ENCODE measurements at regions not wholly inside any gene's neighbourhood (a gene's known extent, or its start where the extent isn't known, plus 50 kb on each side); places are given as distances from the start of the nearest gene placed in this dataset.
"Not testable (repeated sequence)": the region's sequence is repeated elsewhere in the genome, so short reads cannot be mapped to it uniquely, and the experiment has no call there.

DNA sequence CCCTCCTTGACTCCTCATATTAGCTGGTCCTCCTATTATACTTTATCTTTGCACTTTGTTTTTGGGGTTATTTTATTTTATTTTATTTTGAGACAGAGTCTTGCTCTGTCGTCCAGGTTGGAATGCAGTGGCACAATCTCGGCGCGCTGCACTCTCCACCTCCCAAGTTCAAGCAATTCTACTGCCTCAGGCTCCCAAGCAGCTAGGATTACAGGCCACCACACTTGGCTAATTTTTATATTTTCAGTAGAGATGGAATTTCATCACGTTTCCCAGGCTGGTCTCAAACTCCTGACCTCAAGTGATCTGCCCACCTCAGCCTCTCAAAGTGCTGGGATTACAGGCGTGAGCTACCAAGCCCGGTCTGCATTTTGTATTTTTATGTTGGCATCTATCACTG is 126.7 kb downstream of the FOXB1 start:
- FAIRE-seq (no peak), DNase-seq (ENCODE audit: insufficient read length, low spot score) (no peak)

DNA sequence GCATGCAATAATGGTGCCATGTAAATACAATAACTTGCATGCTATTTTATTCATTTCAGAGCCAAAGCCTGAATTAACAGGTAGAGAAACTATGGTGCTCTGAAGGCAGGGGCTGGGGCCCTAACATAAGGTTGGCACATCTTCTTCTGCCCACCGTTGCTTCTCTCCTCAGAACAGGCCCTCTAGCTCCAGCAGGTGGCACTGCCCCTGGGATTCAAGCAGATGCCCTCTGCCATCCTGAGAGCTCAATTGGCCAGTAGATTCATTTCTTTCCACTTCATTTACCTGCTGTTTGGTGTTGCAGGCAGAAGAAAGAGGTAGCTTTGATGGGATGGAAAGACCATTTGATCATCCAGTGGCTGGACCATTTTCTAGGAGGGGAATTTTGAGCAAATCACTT is 130.5 kb downstream of the FOXB1 start:
- FAIRE-seq (no peak), DNase-seq (ENCODE audit: insufficient read length, low spot score) (no peak)

DNA sequence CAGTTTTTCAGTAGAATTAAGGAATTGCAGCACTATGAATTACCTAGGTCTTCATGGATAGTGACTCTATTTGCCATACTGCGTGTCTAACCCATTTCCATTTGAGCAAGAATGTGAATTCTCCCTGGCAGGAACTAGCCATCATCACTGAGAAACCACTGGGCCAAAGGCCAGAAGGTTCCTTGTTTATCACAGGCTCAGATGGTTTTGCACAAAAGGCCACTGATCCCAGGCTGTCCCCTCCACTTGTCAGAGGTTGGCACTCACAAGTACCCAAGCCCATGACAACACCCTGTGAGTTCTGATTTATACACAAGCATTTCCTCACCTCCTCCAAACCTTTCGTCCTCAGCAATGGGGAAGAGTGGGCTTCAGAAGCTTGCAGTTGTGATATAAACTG is 131.8 kb downstream of the FOXB1 start:
- FAIRE-seq = no peak
- no peak for DNase-seq (ENCODE audit: insufficient read length, low spot score)

DNA sequence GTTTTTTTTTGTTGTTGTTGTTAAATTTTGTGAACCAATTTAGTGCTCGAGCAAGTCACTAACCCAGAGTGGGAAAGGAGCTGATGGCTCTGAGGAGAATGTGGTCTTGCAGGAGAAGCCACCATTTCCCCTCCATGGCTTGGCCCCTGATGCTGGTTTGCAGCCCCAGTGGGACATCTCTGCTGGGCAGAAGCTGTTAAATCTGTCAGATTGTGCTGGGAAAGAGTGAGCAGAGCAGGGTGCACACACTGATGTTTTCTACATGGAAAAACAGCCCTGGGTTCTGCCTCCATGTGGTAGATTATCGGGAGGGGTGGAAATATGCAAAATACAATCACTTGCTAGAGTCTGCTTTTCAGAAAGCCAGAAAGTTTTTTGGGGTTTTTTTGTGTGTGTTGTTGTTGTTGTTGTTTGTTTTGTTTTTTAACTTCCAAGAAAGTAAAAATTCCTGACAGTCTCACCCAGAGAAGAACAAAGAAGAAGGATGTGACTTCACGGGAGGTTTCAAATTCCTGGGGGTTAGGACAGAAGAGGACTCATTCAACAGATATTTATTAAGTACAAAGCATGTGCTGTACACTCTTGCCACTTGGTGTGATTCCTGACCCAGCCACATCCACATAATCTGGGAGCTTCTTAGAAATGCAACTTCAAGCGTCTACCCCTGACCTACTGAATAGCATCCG is 133.7 kb downstream of the FOXB1 start:
- no peak for FAIRE-seq

DNA sequence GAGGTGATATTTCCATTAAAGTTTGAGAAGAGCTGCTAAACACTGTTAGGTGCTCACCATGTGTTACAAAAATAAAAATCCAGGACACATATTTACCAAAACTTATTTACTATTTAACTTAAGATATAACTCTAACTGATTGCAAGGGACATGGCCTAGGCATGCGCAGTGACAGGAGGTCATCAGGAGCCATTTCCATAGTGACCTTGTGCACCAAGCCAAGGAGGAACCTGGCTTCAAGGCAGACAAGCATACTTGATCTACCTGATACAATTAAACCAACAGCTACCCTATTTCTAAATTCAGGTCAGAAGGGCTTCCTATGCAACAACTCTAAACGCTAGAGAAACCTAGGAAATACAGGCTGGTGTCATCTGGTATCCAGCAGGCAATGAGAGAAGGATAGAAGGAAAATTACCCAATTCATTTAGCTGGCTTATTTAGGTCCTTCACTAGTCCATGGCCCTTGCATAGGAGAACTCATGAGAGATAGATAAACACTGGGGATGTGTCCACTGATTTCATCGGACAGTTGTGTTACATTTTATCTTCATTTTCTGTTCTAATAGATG is 134.4 kb downstream of the FOXB1 start:
- FAIRE-seq = no peak
- DNase-seq (ENCODE audit: insufficient read length, low spot score) = no peak

More for the DNA sequence above, 133.7 kb downstream of the FOXB1 start:
- DNase-seq (ENCODE audit: insufficient read length, low spot score) = peak; percentile 36

DNA sequence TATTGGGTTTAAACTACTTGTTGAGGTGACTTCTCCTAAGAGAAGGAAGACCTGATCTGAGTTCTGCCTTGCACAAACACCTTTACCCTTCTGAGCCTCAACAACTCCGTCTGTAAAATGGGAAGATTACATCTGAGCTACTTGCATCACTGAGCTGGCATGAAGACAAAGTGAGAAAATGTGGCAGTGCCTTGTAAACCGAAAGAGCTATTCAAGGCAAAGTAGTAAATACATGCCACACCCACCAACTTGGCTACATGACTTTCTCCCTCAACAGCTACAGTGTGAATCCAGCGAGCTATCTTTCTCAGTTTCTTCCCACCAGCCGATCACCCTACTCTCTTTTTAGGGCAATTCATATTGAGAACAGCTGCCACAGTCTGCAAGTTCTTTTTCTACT is 148.3 kb downstream of the FOXB1 start:
- no peak for DNase-seq (ENCODE audit: insufficient read length, low spot score)
- no peak for FAIRE-seq

DNA sequence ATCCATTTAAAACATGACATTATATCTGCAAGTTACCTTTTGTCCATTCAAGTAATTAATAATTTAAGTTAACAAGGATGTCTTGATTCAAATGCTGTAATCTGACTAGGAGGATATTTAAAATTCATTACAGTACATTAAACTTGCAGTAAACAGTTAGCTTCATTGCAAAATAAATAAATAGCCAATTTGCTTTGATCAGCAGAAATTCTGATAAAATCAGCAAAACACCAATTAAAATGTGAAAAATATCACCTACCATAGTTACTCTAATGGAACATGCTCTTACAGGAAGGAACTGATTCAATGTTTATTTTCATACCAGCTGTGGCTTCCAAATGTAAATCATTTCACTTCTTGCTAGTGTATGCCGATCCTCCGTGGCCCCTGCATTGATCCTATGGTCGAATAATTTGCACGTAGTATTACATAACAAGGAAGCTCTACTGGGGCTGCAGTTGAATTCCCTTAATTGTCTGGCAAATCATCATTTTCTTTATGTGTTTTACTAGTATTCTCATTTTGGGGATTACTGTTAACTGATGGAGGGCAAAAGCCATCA is 150.7 kb downstream of the FOXB1 start:
- FAIRE-seq = no peak
- DNase-seq (ENCODE audit: insufficient read length, low spot score) = no peak

DNA sequence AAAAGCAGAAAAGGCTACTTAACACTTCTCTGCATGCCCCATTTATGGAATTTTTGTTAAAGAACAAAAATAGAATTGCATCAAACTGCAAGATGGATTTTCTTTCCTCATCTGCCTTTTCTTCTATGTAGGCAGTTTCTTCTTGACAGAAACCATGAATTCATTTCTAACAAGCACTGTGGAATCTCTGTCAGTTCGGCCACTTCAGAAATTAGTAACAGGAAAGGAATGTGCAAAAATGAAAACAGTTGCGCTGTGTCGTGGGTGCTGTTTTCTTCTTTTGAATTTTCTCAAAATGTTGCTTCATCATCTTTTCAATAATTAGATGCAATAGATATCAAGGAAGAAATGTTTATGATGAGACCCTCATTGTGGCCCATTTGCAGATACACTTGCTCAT is 151.6 kb downstream of the FOXB1 start:
- FAIRE-seq (no peak), DNase-seq (ENCODE audit: insufficient read length, low spot score) (peak; percentile 29)

DNA sequence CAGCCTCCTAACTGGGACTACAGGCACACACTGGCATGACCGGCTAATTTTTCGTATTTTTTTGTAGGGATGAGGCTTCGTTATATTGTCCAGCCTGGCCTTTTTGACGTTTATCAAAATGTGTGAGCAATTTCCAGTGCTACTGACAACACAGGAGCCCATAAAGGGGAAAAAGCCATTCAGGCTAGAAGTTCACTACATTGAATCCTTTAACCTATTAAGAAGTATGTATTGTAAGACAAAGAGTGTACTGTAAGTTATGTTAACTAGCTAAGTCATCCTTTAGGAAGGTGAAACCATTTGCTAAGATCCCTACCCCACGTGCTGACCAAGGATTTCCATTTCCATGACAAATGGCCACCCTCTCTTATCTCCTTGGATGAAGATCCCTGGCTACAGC is 156.8 kb downstream of the FOXB1 start:
- no peak for FAIRE-seq
- no peak for DNase-seq (ENCODE audit: insufficient read length, low spot score)

DNA sequence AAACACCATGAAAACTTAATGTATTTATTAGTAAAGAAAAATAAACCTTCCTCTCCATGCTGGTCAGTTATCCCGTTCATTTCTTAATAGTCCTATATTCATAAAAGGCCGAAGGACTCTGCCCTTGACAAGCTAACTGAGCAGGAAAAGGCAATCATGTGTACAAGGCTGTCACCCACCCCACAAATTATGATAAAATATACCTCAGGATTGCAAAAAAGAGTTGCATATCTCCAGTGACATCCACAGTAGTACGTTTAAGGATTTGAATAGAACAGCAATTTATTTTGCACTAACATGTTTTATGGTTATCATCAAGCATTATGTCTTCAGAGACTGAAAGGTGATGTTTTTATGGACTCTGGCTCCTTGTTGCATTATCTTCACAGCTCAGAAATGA is 157.6 kb downstream of the FOXB1 start:
- FAIRE-seq (no peak), DNase-seq (ENCODE audit: insufficient read length, low spot score) (no peak)

DNA sequence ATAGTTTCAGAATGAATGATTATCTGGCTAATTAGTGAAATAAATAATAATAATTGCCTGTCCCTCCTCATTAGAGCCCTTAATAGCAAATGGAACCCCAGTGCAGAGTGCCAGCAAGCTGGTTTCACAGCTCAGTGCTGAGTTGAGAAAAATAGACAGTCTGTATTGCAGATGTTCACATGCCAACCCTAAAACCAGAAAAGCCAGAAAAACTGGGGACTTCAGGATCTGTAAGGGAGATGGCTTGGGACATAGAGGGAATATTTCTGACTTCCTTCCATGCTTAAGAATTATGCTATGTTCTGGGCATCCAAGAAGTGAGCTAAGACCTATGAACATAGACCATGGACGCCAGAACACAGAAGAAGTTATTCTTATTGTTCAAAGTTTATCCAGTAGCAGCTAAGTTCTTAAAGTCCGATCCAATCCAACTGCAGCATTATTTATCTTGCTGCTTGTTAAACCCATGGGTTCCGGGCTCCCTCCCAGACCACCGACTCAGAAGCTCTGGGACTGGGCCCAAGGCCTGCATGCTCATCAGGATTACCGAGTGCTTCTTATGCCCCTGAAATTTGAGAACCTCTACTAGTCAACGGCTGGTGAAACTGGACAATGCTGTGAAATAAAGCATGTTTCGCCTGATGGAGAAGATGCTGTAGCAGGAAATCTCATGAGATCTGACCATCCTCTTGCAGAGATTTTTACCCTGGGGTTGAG is 158.3 kb downstream of the FOXB1 start:
- FAIRE-seq (no peak), DNase-seq (ENCODE audit: insufficient read length, low spot score) (no peak)

DNA sequence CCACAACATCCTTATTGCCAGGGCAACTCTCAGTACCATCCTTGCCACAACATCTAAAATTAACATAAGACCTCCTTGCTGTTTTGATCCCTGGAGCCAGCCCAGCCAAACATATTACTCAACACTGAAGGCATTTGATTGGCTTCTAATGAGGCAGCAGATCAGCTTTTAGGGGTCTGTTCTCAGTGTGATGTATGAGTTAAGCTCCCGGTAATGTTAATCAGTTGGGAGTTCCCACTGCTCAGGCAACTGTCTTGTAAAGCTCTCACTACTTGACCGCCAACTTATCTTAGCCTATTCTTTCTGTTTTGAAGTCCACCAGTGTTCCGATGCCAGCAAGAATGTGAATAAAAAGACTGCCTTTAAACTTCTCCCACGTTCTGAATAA is 158.9 kb downstream of the FOXB1 start:
- FAIRE-seq (no peak), DNase-seq (ENCODE audit: insufficient read length, low spot score) (no peak)

DNA sequence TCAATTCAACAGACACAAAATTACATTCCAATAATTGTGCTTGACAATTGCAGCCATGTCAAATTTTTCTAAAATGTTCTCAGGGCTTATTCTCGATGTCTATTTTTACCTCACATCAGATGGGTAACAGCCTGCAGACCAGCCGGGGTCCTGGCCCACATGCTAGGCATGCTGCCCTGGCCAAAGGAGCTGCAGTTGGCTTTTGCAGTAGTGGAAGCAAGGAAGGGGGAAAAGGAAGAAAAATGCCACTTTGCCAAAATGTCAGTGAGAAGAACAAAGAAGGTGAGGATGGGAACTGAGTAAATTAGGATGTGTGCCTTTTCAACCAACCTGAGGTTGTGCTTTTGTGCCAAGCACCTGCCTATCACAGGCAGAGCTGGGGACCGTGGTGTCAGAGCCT is 161.0 kb downstream of the FOXB1 start:
- FAIRE-seq = no peak
- DNase-seq (ENCODE audit: insufficient read length, low spot score) = no peak

DNA sequence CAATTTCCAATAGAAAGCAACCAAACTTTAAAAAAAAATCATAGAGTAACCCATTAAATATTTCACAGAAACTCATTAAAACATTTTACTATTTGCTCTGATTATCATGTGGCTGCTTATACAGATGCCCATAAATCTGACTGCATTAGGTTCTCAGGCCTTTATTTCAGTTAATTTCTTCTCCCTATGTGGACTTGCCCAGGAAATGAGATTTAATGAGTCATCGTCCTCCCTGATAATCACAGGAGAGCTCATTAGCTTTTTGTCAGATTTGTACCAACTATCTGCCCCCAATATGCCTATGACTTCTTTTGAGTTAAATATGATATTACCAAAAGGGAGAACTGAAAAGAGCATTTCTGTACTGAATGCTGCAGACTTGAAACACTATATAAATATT is 168.0 kb downstream of the FOXB1 start:
- FAIRE-seq = no peak
- no peak for DNase-seq (ENCODE audit: insufficient read length, low spot score)

DNA sequence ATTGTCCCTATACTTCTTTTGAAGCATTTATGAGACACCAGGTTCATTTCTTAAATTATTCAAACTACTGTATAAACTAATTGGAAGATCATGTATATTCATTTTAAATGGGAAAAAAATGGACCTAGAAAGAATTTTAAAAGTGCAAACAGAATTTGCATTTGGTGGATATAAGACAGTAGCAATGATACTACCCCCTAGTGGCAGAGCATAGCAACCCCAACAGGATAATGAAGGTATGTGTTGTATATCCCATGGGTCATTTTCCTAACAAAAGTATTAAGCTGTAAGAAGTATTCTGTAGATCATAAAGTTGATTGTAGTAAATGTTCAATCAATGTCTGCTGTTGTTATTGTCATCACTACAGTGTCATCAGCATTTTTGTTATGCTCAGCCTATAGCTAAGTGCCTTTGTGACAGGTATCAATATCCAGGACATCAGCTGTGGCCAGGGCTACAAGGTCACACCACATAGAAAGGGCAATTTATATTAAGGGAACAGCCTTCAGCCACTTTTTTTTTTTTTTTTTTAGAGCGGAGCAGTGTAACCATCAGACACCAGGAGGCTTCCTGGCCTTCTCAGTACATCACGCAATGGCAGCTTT is 175.8 kb downstream of the FOXB1 start:
- FAIRE-seq (no peak), DNase-seq (ENCODE audit: insufficient read length, low spot score) (peak; percentile 30)

DNA sequence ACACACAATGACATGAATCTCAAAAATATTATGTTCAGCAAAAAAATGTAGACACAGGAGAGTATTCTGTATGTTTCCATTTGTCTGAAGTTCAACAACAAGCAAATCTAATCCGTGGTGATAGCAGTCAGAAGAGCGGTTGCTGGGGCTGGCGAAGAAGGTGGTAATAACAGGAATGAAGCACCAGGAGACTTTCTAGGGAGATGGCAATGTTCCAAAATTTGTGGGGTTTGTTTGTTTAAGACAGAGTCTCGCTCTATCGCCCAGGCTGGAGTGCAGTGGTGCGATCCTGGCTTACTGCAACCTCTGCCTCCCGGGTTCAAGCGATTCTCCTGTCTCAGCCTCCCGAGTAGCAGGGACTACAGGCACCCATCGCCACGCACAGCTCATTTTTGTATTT is 177.8 kb downstream of the FOXB1 start:
- DNase-seq (ENCODE audit: insufficient read length, low spot score); FAIRE-seq: not testable (repeated sequence)

DNA sequence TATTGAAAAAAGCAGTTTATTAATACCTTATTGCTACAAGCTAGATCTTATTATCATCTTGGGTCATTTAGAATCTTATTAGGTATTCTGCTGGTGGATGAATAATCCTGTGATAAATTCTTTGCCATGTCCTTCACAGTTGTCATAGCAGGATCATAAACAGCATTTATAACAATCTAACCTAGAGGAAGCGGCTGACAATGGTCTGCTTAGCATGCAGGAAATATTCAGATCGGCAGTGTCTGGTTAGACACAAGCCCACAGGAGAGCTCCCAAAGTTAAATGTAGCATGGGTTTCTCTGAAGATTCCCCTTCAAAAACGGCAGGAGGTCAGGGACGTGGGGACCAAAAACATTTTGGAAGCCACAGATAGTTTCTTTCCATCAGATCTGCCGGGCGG is 179.3 kb downstream of the FOXB1 start:
- FAIRE-seq (no peak), DNase-seq (ENCODE audit: insufficient read length, low spot score) (no peak)

DNA sequence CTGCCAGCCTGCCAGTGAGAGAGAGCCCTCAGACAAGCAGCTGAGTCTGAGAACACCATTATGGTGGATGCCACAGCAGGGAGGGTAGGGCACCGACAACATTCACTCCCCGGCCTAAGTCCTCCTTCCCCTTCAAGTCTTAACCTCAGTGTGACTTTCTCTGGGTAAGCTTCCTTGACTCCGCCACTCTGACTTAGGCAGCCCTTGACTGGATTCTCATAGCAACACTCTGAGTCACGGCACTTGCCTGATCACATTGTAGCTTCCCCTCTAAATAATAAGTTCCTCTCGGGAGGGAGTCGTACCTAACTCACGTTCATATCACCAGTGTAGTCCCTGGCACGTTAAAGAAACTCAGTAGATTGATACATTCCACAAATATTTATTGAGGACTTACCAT is 180.5 kb downstream of the FOXB1 start:
- FAIRE-seq = no peak
- DNase-seq (ENCODE audit: insufficient read length, low spot score) = peak; percentile 21

DNA sequence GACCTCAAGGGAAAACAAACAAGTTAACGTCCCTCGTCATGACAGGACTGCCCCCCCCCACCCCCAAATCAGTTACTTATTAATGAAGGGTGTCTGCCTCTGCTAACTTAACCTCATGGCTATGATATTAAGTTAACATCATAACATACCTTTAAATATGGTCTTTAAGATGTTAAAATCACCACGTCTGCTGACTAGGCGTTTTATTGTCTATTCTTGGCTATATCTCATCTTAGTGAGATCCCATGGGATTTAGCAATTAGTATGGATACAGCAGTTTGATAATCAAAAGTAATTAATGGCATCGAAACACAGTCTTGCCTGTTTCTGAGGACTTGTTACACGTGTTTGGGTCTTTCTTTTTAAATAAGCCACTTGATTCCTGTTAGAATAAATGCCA is 186.9 kb downstream of the FOXB1 start:
- no peak for FAIRE-seq
- no peak for DNase-seq (ENCODE audit: insufficient read length, low spot score)

DNA sequence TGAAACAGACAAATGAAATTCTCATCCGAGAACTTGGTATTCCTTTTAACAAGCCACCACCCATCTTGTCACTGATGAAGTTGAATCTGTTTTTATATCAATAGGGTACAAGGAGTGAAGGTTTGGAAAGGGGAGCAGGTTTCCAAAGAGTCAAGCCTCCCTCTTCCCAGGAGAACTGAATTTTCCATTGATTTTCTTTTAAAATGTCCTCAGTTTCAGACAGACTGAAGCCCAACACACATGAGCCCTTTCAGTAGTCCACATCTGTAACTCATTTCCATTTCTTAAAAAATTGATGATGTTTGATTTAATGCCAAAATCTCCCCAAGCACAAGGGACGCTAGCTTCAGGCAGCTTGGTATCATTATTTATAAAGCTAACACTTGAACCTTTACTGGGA is 187.7 kb downstream of the FOXB1 start:
- FAIRE-seq (no peak), DNase-seq (ENCODE audit: insufficient read length, low spot score) (no peak)

DNA sequence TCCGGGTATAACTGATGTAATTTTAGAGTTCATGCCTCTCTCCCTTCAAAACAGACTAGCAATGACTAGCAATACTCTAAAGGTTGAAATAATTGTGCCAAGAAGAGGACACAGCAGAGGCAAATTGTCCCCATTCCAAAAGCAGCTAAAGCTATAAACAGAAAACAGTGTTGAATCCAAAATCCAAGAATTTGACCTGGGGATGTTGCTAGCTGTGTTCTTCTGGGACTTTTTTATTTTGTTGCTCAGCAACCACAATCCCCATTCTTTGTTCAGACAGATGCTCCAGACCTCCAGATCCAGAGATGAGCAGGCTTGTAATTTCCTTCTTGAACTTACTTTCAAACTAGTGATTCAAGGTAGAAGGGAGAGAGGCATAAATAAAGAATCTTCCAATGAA is 191.5 kb downstream of the FOXB1 start:
- FAIRE-seq (no peak), DNase-seq (ENCODE audit: insufficient read length, low spot score) (no peak)

Measured in HTR-8/SVneo (cell line).